ENCODE measurements at regions not wholly inside any gene's neighbourhood (a gene's known extent, or its start where the extent isn't known, plus 50 kb on each side); places are given as distances from the start of the nearest gene placed in this dataset.

DNA sequence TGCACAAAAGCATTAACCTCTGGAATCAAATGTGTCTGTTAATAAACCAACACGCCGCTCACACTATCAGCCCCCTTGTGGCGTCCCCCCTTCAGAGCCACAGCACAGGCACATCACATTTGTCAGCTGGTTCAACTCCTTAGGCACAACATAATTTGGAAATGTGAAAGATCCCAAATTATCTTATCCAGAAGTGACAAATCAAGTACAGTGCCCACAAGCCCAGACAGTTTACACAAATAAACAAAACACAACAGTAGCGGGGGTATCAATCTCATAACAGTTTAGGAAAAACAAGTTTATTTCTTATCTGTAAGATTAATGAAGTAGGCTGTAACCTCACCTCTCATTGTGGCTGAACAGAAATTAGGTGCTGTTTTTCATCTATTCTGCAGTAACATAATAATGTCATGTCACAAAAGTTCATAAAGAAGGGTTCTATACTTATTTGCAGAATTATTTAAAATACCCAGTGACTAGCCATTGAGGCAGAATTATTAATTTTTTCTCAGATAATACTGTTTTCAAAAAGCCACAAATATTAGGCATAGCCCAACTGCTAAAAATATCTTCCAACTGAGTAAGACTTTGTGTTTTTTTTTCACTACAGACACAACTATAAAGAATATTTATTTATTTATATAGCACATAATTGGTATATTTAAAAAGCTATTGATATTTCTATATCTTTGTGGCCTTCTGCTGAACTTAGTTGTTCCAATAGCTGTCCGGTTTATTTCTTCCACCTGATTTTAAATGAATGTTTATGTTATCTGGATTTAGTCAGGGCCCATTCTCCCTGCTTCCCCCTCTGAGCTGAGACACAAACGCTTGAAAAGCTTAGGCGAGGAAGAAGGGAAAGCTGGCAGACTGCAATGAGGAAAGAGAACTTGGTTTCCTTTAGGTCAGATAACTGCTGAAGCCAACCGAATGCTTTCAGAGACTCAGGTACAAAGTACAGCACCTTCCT lies 214.7 kb downstream of the QDPR start:
- no peak for DNase-seq (ENCODE audit: low spot score)

GRCh38 chr4:17293901-17294300 lies 218.0 kb downstream of the QDPR start:
- no peak for DNase-seq (ENCODE audit: low spot score)

- no peak for DNase-seq (ENCODE audit: low spot score)
These were observed 223.7 kb downstream of the QDPR start for GRCh38 chr4:17288151-17288550.

DNA sequence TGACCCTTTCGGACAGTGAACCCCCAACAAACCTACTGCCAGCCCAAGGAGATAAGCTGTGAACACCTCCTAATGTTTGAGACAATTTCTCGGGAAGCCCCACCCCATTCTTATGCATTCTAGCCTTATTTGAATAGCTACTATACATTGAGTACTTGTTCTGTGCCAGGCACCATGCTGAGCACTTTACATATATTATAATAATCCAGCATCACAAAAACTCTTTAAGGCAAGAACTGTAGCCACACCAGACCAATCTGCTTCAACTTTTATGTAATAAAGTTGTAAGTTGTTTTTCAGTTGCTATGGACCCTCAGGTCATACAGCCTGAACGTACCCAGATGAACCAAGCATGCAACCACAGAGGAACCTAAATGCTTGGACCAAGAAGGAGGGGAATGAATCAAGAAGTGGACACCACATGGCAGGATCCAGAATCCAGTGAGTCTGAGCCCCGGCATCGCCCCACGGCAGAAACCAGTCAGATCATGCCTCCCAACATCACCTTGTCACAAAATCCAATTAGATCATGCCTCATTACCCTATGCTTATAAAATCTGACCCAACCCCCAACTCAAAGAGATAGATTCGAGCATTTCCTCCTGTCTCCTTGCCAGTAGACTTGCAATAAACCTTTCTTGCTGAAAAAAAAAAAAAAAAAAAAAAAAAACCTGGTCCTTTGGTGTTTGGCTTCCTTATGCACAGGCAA lies 225.0 kb downstream of the QDPR start:
- no peak for DNase-seq (ENCODE audit: low spot score)

DNA sequence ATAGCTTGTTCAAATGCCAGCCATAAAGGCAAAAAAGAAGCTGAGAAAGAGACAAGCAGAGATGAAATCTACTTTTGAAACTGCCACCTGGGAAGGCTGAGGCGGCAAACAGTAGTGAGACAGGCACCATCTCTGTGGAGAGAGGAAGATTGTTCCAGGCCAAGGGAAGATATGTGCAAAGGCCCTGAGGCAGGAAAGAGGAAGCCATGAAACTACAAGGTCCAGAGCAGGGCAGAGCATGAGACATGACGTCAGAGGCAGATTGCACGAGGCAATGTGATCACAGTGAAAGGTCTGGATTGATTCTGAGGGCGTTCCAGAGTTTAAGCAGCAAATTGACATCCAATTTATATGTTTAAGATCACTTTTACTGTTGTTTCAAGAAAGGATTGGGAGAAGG lies 226.1 kb downstream of the QDPR start:
- no peak for DNase-seq (ENCODE audit: low spot score)

DNA sequence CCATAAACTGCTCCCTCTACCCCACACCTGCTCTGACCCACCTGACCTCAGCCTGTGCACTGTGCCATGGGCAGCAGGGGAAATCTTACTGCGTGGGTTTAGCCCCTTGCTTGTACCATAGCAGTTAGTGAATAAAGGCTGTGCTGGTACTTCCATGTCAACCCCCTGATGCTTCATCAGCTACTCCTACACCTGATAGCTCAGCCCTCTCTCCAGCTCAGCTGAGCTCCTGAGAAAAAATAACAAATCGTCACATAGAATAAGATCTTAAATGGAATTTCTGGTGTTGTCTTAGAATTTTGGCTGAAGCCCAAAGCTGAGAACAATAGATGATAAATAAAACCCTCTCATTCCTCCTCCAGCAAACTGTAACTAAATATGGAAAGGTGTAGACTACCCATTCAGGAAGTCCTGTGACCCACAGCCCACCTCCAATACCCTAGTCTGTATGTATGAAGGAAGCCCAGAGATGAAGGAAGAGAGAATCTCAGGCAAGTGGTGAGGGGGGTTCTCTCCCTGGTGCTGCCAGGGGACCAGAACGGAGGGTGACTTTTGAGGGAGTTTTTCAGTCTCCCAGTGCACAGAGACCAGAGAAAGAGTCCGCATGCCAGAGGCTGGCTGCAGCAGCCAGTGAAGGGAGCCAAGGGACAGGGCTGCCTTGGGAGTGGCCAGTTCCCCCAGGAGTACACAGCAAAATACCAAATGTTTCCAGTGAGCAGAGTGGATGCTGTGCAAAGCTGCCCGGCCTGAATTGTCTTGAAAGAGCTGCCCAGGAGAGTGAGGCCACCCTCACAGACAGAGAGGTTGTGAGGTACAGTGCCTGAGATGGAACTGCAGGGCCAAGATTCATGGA lies 227.3 kb downstream of the QDPR start:
- no peak for DNase-seq (ENCODE audit: low spot score)

DNA sequence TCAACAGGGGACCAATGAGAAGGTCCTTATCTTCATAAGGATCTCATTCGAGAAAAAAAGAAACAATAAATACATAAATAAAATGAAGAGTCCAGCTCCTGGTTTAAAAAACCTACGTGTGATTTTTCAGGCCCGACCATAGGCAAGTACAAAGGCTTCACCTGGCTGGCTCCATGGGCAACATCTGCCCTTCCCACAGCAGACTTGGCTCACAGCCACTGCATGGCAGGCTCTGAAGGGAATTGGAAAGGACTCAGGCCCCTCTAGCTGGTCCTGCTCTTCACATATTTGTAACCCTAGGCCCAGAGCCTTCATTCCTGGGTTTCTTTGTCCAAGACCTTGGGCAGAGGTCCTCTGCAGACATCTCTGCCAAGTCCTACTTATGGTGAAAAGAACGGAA lies 228.1 kb downstream of the QDPR start:
- DNase-seq (ENCODE audit: low spot score), result no peak

DNA sequence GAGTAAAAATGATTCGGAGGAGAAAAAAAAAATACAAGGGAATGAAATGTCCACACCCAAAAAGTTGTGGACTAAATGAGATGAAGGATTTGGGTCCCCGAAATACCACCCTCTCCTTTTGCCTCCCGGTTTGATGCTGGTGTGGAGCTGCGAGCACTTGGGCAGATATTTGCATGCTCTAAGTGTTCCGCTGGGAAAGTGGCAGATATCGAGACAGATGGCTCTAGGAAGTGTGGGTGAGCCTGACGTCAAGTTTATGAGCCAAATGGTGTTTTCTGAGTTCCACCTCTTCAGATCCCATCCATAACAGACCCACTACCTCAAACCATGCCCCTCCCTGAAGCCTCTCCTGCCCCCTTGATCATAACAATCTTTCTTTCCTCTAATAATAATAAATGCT lies 228.6 kb downstream of the QDPR start:
- no peak for DNase-seq (ENCODE audit: low spot score)

- no peak for DNase-seq (ENCODE audit: low spot score)
These were observed 231.4 kb downstream of the QDPR start for GRCh38 chr4:17280261-17281018.

DNA sequence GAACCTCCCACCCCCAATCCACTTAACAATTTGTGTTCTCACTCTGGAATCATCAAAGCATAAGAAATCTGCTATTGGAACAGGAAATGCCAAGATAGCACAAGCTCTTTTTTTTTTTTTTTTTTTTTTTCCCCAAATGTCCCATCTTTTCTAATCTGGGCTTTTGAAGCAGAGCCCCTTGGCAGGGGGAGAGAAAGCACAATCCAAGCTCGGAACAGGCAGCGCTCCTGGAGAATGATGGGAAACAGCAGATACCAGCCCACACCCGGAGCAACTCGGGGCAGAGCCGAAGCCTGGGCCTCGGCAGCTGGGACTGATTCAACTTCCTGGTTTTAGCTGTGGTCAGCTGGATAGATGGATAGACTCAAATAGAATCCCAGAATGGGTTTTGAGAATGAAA lies 235.1 kb downstream of the QDPR start:
- DNase-seq (ENCODE audit: low spot score), result peak; percentile 25

DNA sequence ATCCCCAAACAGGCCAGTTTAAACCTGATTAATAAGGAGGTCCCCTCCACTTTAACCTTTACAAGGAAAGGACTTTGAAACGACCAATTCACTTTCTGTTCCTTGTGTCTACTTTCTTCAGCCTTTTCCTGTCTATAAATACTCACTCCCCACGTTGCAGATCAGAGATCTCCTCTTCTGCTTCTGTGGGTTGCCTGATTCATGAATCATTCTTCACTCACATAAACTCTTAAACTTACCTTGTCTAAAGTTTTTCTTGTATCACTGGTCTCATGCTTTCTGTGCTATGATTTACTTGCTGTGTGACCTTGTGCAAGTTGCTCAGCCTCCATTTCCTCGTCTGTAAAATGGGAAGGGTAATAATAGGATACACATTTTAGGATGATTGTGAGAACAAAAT lies 236.1 kb downstream of the QDPR start:
- no peak for DNase-seq (ENCODE audit: low spot score)

GRCh38 chr4:17273047-17273446 lies 238.8 kb downstream of the QDPR start:
- no peak for DNase-seq (ENCODE audit: low spot score)

DNA sequence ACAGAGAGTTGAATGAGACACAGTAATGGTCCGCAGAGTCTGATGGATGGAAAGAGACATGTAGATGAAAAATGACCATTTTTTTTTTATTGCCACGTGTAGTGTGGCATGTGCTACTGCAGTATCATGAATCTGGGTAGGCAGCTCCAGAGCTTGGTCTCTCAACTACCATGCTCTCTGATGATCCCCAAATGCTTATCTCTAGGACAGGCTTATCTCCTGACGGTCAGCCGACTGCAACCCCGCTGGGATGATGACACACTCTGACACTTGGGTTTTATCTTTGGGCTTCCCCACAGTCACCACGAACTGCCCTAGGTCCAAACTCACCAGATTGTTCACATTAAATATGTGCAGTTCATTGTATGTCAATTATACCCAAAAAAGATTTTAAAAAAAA lies 239.7 kb downstream of the QDPR start:
- no peak for DNase-seq (ENCODE audit: low spot score)

DNA sequence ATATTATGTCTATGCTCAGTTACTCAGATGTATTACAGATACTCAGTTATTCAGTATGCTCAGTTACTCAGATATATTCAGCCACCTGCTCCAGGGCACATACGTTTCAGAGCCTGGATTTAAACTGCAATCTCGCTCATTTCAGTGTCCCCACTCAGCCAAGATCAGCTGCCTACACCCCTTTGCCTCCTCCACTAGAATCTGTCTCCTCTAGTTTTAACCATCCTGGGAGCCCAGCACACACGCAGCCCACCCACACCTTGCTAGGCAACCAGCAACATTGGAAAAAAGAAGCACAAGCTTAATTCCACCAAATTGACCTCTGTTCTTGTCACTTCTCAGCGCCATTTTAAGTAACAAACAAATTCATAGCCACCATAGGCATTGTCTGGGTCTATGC lies 246.2 kb downstream of the QDPR start:
- DNase-seq (ENCODE audit: low spot score), result no peak

- no peak for DNase-seq (ENCODE audit: low spot score)
These were observed 246.8 kb downstream of the QDPR start for GRCh38 chr4:17265139-17265538.

DNA sequence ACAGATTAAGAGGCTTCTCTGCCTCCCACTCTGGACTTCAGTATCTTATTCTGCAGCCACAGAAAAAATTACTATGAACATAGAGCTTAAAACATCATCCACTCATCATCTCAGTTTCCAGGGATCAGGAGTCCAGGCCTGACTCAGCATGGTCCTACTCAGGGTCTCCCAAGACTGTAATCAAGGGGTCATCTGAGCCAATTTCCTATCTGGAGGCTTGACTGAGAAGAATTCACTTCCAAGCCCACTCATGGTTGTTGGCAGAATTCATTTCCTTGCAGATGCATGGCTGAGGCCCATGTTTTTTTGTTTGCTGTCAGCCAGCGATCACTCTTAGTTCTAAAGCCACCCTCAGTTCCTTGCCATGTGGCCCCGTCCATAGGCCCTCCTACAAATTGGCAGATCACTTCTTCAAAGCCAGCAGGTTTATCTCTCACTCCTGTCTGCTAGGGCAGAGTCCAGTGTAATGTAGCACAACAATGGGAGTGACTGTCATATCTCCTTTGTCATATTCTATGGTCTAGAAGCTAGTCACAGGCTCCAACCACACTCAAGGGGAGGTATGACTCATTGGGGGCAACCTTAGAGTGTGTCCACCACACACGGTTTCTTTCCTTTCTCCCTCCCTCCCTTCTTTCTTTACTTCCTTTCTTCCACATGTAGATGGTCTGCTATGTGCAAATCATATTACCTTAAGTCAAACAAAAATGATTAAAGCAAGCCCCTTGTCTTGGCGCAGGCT lies 251.6 kb downstream of the QDPR start:
- no peak for DNase-seq (ENCODE audit: low spot score)

DNA sequence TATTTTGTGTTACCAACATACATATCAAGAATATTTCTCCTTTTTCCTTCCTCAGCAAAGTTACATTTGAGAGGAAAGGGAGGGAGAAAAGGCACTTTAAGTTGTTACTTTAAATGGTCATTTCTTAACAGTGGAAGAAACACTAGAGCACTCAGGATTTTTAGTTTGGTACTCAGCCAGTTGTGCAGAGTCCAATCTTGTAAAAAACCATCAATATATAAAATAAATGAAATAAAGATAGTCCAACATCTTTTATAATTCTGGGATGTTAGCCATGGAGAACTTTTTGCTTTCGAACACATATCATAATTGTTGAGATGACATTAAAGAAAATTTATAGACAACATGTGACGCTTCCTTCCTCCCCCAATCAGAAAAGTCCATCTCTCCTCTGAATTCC lies 253.8 kb downstream of the QDPR start:
- DNase-seq (ENCODE audit: low spot score), result no peak

DNA sequence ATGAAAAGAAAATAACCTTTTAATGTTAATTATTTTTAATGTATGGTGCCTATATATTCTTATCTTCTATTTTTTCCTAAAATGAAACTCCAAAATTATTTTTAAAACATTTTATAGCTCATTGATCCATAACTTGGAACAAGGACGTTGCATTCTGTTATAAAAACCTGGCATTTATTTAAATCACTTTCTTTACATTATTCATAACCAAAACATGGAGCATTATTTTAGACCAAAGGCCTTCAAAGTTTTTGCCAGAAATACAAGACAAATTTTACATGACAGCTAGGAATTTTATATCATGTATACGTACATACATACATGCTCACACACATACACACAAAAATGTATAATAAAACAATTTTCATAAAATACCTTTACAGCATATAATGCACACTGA lies 259.8 kb downstream of the QDPR start:
- no peak for DNase-seq (ENCODE audit: low spot score)

- no peak for DNase-seq (ENCODE audit: low spot score)
These were observed 260.8 kb downstream of the QDPR start for GRCh38 chr4:17251101-17251500.

DNA sequence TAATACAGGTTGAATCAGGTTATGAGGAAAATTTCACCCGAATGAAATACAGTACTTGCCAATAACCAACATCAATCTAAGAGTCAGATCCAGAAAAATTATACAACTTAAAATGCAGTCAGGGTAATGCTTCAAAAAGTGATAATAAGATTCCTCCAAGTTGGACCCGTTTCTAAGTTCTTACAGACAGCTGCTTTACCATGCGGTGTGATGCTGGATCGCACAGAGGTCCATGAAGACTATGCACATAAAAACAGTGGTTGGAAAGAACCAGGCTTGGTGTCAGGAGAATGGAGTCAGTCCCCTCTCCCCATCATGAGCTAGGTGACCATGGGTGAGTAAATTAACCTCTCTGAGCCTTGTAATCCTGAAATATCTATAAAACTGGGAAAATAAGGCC lies 261.3 kb downstream of the QDPR start:
- no peak for DNase-seq (ENCODE audit: low spot score)

GRCh38 chr4:17246656-17247055 lies 265.2 kb downstream of the QDPR start:
- DNase-seq (ENCODE audit: low spot score), result no peak
